Middle frontal gyrus (tissue), 1 donor: ENCODE measurements at regions not wholly inside any gene's neighbourhood (a gene's known extent, or its start where the extent isn't known, plus 50 kb on each side); places are given as distances from the start of the nearest gene placed in this dataset.
"Not testable (repeated sequence)": the region's sequence is repeated elsewhere in the genome, so short reads cannot be mapped to it uniquely, and the experiment has no call there.

ENCODE experiments used
- DNase-seq: peaks from one replicate; pipeline ENCODE4 v3.0.0-alpha.2; 2015; ENCODE audit warnings: low spot score; ENCODE audit errors: extremely low spot score

DNA sequence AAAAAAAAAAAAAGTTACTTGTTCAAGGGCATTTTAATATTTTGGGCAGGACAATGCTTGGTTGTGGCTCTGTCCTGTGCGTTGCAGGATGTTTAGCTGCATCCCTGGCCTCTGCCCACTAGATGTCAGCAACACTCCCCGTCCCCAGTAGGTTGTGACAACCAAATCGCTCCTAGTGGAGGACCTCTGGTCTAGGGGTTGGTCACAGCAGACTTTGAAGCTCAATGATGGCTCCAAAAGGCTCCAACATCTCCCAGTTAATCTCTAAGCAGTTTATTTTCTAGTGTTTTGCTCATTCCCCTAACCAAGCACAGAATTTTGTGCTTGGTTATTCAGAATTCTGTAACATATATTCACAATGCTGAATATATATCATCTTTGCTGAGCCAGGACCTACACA, 67.0 kb downstream of the CHRNA1 start:
- peak; percentile 36 for DNase-seq

DNA sequence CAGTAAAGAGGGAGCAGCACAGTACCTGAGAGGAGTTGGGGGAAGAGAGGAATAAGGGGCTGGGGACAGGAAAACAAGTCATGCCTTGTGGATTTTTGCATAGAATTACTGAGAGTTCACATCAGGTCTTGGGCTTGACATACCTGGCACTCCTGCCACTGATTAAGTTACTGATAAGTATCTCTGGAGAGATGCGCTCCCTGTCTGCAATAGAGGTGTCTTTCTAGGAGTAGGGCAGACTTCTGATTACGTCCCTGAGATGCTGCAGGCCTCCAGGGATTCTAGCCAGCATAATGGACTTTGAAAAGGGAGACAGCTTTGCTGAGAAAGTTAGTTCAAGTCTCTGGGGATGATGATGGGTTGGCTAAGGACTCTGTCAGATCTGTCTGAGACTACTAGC, 69.4 kb downstream of the CHRNA1 start:
- no peak for DNase-seq

DNA sequence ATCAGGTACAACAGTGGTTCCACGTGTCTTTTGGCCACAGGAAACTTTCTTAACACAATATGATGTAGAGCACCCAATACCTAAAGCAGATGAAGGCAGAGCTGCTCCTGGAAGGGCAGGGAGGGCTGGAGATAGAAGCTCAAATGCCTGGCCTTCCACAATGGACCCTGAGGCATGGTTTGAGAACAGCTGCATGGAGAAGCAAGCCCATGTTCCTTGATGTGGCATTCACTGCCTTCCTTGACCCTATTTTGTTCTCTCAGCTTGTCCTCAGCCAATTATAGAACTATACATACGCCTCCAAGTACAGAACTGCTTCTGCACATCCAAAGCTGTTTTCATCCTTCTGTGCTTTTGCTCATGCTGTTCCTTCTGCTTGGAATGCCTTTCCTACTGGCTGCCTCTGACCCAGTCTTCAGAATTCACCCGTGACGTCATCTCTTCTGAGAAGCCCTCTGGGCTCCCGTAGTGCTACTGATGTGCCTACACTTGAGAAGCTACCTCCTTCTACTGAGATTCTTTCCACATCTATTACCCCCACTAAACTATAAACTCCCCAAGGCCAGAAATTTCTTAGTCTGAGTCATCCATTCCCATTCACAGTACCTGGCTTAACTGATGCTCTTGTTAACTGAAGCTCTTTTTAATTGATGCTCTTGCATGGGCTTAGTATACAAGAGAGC, 69.9 kb downstream of the CHRNA1 start:
- DNase-seq: no peak

DNA sequence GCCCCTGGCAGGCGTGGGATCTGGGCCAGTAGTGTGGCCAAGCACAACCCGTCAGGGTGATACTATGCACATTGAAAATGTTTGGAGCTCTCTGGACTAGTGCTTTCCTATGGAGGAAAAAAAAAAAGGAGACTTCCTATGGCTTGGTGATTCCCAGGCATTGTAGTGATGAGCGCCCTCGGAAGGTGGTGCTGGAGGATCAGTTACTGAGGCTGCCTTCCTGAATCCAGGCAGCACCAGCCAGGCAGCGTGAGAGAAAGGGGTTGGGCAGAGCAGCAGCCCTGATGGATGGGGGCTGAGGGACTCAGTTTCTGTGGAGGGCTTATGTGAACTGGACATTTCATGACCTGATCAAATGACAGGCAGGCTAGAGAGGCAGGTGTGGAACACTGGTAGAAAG, 70.9 kb downstream of the CHRNA1 start:
- no peak for DNase-seq

DNA sequence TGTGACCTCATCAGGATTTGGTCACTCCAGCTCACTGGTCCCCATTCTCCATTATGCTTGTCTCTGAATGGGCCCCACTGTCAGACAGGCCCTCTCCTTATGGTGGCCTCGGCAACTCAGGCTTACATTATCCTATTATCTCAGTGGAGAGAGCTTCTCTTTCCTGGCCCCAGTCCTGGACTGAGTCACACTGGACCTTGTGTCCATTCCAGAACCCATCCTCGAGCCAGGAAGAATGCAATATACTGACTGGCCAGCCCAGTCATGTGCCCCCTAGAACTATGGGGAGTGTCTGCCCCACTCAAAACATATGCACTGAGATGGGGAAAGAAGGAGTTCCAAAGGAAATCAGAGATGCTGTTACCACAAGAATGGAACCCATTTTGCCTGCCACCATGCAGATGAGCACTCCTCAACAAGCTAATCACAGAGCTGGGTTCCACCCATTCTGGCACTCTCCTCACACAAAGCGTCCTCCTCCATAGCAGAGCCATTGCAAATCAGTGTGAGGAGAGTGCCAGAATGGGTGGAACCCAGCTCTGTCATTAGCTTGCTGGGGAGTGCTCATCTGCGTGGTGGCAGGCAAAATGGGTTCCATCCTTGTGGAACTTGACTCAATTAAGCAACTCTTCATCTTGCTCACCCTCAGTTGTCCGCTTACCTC, 71.9 kb downstream of the CHRNA1 start:
- peak; percentile 56 for DNase-seq

DNA sequence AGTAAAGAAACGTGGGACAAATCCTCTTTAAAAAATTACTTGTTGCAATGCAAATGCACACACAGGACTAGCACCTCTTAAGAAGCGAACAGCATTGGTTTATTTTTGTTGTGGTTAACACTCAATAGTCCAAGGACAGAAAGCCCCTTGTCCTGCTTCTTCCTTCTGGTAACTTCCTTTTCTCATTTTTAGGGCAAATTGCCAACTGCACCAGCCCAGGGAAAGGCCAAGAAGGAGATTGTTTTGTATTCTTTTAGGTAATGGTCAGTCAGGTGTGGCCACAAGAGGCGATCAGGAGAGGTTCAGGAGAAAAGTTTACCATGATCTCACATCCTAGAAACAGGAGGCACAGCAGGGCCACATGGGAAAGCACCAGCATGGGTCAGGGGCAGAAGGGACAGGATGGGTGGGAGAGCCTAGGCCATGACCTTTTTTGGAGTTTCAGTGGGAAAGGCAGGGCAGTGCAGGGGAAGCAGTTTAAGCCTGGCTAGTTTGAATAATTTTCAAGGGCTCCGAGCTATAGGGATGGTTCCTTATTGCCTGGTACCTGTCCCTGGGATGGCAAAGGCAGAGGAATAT, 73.0 kb downstream of the CHRNA1 start:
- DNase-seq: no peak

DNA sequence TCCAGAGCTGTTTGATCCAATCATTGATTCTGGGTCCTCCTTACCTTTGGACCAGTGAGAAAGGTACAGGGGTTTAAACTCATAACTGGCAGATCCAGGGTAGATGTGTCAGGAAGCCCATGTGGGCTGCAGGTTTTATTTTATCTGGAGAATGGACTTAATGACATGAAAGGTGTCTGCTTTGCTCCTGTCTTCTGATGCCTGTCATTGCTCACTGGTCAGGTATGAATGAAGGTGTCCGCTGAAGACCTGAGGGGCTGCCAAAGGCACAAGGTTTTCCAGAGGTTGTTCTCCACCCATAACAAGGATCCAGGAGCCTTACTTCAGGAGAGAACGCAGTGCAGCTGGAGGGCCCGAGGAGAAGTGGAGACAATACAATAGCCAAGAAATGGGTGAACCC, 74.2 kb downstream of the CHRNA1 start:
- DNase-seq: no peak

DNA sequence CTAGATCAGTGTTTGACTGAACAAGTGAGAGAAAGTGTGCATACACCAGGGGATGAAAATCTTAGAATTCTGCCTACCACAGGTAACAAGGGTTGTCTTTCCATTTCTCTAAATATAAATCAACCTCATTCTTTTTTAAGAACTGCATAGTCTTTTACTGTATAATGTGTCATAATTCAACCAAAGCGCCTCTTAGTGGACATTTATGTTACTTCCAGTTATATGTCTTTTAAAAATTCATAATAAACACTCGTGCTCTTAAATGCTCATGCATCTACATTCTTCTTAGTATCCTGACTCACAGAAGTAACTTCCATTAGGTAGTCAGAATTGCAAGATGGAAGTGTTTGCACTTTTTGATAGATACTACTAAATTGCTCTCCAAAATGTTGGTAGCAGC, 76.2 kb downstream of the CHRNA1 start:
- no peak for DNase-seq

DNA sequence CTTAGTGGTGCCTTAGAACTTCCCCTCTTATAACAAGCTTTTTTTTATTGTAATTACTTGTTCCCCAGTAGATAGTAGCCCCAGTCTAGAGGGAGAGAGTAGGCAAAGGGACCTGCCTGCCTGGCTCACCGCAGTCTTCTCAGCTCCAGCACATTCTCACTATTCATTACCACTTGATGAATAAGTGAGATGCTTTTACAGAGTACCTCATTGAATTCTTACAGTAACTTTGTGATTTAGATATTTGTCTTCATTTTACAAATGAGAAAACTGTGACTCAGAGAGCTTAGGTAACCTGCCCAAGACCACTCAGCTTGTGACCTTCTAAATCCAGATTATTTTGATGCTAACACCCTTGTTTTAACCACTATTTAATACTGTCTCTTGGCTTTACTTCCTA, 77.8 kb downstream of the CHRNA1 start:
- no peak for DNase-seq

DNA sequence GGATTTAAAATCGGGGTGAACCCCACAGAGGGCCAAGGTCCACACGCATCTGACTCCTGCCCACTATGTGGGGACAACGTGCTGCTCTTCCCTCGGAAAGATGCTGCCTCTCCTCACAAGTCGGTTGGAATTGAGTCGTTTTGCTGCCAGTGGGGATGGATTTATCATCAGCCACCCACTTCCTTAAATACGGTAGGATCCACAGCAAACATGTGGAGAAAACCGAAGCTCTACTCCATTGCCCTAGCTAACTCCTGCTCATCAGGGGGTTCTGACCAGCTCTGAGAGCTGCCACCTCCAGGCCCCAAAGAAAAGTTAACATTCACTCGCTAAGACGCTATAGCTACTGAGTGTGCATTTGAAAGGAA, 80.9 kb downstream of the CHRNA1 start:
- no peak for DNase-seq

DNA sequence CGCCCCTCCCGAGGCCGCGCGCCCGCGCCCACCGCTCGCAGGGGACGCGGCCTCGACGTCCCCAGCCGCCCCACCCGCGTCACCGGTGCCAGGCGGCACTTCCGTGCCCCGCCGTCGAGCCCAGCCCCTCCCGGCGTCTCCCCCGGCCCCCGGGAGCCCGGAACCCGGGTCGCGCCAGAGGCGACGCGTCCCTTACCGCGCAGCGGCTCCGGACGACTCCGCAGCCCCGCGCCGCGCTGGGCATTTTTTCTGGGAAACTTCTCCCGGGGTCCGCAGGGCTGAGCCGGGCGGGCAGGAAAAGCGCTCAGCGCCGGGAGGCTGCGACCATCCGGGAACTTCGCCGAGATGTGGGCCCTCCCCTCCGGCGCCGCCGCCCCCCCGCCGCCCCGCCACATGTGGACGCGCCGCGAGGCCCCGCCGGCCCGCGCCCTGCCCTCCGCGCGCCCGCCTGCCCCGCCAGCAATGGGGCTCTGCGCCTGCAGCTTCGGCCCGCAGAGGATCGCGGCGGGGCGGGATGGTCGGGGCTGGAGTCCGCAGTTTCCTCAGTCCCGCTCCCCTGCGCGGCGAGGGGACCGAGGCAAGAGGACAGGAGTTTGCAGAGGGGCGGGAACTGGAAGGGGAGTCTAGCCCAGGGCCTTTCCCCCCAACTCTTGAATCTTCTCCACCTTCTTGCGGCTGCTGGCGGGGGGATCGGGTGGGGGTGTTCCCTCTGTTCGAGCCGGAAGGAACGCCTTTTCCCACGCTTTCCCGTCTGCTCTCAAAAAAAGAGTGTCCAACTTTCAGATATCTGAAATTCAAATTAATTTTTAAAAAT, 81.5 kb downstream of the CHRNA1 start:
- DNase-seq: no peak

DNA sequence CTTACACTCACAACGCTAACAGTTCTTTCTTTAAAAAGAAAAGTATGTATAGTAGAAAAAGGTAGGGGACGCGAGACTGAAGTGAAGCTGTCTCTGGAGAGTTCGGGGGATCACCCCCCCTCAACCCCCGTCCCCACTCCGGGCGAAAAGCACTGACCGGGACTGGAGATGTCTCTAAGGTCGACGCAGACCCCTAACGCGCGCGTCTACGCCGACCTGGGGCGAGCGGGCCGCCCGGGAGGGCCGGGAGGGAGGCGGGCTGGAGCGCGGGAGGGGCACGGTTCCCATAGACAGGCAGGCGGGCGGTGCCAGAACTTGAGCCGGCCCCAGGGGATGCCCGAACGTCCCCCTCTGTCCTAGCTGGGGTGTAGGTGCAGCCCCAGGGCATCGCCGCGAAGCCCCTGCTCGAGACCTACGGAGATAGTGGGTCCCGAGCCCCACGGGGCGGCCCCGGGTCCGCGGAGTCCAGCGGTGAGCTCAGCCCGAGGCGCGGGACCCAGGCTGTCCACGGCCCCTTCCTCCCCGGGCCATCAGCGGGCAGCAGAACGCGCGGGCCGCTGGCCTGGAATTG, 82.2 kb downstream of the CHRNA1 start:
- no peak for DNase-seq

DNA sequence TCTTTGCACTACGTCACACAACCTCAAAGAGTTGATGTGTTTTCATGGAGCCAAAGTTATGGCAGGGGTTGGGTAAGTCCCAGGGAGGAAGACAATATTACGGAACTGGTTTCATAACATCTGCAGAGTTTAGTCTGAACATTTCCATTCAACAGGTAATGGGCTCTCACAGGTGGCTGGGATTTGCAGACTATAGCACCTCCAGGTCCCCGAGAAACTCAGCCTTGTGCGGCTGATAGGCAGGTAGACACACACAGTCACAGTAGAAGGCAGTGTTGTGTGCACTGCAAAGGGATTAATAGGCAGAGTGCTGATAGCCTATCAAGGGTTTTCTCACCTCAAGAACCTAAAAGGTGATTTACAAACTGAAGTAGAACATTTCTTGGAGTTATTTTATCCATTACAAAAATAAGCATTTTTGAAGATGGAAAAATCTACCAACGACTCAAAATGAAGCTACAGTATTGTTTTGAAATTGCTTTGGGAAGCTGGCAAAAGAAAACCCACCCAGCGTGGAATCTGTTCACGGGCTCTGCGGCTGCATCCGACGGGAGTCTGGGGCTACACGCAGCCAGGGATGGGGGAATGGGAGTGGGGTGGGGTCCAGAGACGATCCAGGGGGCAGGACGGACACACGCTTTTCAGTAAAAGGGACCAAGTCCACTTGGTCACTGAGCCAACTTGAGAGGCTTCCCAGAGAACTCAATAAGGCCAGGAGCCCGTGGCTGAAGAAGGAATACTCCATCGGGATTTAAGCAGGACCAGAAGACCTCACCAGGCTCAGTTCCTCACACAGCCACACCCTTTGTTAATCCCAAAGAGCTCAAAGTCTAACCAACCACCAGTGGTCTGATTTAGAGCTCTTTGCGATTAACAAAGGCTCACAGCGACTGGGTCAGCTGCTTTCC, 82.9 kb downstream of the CHRNA1 start:
- no peak for DNase-seq

DNA sequence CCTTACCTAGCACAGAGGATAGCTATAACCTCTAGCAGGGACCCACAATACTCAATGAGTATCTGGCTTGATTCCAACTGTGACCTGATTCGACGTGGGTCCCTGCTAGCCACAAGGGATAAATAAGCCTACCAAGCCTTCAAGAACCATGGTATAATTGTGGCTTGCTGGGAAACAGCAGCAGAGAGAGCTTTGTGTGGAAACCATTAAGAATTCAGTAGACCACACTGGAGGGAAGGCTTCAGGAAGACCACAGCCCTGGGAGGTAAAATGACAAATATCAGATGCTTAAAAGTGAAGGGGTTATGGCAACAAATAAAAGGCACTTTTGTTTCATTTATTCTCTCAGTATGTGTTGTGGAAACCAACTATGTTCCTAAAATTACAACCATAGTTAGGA, 82.6 kb upstream of the WIPF1 start:
- no peak for DNase-seq

DNA sequence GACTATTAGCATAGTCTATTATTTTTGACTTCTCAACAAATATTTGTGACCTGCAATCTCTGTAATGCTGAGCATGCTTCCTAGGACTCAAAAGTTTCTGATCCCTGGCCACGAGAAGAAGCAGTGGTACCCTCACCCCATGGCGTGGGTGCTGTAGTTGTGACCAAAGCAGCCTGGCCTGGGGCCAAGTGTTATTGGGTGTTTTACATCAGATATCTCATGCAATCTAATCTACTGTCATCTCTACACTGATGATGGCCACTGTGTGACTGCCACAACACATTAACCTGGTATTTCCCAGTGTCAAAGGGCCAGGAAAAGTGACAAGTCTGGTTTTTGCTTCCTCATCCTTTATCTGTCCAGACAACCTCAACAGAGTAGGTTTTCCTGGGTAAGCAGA, 80.8 kb upstream of the WIPF1 start:
- DNase-seq: no peak

DNA sequence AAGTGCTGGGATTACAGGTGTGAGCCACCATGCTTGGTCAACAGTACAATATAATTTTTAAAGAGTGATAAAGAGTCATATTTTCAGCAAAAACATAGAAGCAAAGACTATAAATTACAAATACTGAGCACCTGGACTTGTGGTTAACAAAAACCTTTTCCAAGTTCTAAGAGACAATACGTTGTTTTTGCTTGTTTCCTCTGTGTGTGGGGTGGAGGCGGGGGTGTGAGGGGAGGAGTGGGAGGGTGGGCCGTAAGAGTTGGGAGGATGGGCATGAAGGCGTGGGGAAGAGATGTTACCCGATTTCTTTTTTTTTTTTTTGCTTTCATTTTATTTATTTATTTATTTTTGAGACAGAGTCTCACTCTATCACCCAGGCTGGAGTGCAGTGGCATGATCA, 78.0 kb upstream of the WIPF1 start:
- DNase-seq: no peak

DNA sequence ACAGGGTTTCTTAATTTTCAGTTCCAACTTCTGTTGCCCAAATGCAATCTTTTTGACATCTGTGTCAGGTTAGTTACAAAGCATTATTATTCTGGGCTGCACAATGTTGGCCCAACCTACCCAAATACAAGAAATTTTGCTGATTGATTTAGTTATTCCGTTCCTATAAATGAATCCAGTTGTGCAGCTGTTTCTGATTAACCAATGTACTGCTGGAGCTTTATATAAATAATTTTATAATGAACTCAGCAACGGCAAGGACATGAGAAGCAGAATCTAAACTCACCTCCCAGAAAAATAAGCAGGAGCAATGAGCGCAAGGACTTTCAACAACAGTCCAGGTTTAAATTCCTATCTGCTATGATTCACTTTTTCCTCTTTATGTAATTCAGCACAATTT, 76.3 kb upstream of the WIPF1 start:
- no peak for DNase-seq

DNA sequence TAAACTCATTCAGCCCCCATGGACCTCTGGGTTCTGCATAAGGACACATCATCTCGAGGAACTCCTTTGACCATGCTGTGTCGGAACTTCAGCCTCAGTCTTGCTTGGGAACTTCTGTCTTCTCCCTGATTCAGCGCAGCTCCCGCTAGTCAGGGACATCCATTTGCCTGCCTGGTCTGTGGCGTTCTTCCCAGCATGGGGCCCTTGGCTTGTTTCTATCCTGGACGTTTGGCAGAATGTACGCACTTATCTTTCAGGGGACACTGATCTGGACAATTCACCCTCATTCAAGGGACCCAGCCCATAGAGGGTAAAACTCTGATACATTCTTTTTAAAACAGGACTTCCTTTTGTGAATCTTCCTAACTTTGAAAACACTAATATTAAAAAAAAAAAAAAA, 75.8 kb upstream of the WIPF1 start:
- no peak for DNase-seq

DNA sequence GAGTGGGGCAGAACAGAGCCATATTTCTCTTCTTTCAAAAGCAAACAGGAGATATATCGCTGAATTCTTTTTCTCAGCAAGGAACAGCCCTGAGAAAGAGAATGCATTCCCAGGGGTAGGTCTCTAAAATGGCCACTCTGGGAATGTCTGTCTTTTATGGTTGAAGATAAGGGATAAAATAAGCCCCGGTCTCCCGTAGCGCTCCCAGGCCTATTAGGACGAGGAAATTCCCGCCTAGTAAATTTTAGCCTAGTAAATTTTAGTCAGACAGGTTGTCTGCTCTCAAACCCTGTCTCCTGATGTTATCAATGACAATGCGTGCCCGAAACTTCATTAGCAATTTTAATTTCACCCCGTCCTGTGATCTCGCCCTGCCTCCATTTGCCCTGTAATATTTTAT, 73.9 kb upstream of the WIPF1 start:
- DNase-seq: not testable (repeated sequence)

DNA sequence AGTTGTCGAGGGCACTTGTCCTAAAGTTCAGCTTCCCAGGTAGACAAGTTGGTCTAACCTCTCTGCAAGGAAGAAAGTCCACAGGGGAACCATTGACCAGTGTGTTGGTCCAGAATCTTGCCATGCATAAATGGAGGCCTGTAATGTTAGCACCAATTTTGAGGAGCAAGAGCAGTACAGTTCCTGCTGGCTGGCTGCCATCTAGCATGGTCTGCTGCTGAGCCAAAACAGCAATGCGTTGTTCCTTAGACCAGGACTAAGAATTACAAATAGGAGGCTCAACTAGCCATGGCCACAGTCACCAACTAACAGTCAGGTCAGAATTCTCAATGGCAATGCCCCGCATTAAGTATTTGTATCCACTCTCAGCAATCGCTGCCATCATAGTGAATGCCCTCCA, 72.8 kb upstream of the WIPF1 start:
- DNase-seq: no peak

DNA sequence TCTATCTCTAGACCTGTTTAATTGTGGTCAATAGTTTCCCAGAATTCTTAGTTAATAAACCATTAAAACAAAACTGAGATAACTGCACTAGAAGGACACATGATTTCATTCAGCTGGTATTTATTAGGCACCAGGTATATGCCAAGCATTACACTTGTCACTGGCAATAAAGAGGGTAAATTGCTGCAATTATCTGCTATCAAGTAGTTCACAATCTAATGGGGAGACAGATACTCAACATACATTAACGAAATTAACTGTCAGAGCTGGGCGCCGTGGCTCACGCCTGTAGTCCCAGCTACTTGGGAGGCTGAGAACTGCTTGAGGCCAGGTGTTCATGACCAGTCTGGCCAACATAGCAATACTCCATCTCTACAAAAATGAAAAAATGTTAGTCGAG, 71.7 kb upstream of the WIPF1 start:
- DNase-seq: no peak
